Breast epithelium (tissue), 4 donors: ENCODE measurements at regions not wholly inside any gene's neighbourhood (a gene's known extent, or its start where the extent isn't known, plus 50 kb on each side); places are given as distances from the start of the nearest gene placed in this dataset.

Experiments
- DNase-seq, 2 donors: peaks; one replicate each; pipeline ENCODE4 v3.0.0-alpha.2; 2019; ENCODE audit warnings: low spot score in 2 of 2
- H3K27ac ChIP-seq, 2 donors: fragments of 200-600 bp; sonication (generic) in 1 of 2; one replicate each; pipeline ENCODE4 v1.5.1; 2016 to 2019; ENCODE audit warnings: mild to moderate bottlenecking in 1 of 2
- H3K27me3 ChIP-seq, 2 donors: fragments of 200-600 bp; sonication (generic) in 1 of 2; one replicate each; pipeline versions ENCODE4 v1.5.1 to v1.6.0; 2017 to 2019; ENCODE audit warnings: control low read depth in 1 of 2, mild to moderate bottlenecking in 1 of 2
- H3K36me3 ChIP-seq: fragments of 200-600 bp; one replicate; pipeline ENCODE4 v1.5.1; 2019
- H3K4me1 ChIP-seq, 2 donors: fragments of 200-600 bp; sonication (generic); one replicate each; pipeline ENCODE4 v1.5.1; 2016 to 2019; ENCODE audit warnings: control low read depth in 1 of 2
- H3K4me3 ChIP-seq, 3 donors: fragments of 200-600 bp; sonication (generic); 1 replicate in 2 of 3; 2 replicates in 1 of 3; pipeline ENCODE4 v1.5.1; 2016 to 2019; ENCODE audit warnings: mild to moderate bottlenecking in 3 of 3, moderate library complexity in 2 of 3
- H3K9me3 ChIP-seq, 2 donors: fragments of 200-600 bp; sonication (generic) in 1 of 2; one replicate each; pipeline ENCODE4 v1.5.1; 2016 to 2019; ENCODE audit warnings: control low read depth in 1 of 2
- POLR2A ChIP-seq: fragments of 450-650 bp; IDR thresholded peaks from one replicate; pipeline ENCODE4 v1.6.1; 2016; ENCODE audit warnings: antibody characterized with exemption, mild to moderate bottlenecking, moderate library complexity
- POLR2AphosphoS5 ChIP-seq, 3 donors: sonication (generic); formaldehyde crosslinking; IDR thresholded peaks; one replicate each; pipeline ENCODE4 v1.6.1; 2017; ENCODE audit warnings: antibody characterized with exemption in 3 of 3
- intact Hi-C: fragments of 100-400 bp; cut with DNase I; formaldehyde crosslinking; loops from one replicate; pipeline ENCODE4 v1.15.1; 2023; ENCODE audit warnings: low total_unique reads
- TF ChIP-seq, protein P1 (sequence below), 3 donors: fragments of 450-650 bp; IDR thresholded peaks; one replicate each; pipeline ENCODE4 v1.5.1; 2016 to 2017; ENCODE audit warnings: antibody characterized with exemption in 3 of 3, mild to moderate bottlenecking in 3 of 3, moderate library complexity in 3 of 3

DNA sequence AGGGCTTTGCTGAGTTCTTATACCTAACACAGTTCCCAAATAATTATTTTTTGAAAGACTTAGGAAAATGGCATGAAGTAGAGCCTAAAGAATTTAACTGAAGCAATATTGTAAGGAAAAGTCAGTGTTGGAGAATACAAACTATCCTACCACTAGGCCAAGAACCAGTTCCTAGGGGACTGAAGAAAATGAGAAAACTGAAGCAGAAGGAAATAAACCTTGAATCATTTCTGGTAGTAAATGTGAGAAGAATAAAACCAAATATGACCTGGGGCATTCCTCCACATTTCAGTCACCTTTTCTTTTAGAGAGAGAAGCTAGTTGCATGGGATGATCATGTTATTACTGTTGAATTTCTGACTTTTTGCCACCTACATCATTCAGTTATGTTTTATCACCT lies 1393.9 kb upstream of the C9orf72 start:
- H3K9me3 ChIP-seq = no peaks in the 10 kb centered on the region
- intact Hi-C loops = no loop called here
- no peak overlapping the region for H3K4me3 ChIP-seq
- no peak overlapping the region for H3K27ac ChIP-seq
- DNase-seq = no peak
- H3K27me3 ChIP-seq = no peaks in the 10 kb centered on the region
- H3K36me3 ChIP-seq = peaks cover 2% of the 10 kb centered on the region
- TF ChIP-seq, protein P1, sequence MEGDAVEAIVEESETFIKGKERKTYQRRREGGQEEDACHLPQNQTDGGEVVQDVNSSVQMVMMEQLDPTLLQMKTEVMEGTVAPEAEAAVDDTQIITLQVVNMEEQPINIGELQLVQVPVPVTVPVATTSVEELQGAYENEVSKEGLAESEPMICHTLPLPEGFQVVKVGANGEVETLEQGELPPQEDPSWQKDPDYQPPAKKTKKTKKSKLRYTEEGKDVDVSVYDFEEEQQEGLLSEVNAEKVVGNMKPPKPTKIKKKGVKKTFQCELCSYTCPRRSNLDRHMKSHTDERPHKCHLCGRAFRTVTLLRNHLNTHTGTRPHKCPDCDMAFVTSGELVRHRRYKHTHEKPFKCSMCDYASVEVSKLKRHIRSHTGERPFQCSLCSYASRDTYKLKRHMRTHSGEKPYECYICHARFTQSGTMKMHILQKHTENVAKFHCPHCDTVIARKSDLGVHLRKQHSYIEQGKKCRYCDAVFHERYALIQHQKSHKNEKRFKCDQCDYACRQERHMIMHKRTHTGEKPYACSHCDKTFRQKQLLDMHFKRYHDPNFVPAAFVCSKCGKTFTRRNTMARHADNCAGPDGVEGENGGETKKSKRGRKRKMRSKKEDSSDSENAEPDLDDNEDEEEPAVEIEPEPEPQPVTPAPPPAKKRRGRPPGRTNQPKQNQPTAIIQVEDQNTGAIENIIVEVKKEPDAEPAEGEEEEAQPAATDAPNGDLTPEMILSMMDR (IDR thresholded peaks at IDR 0.05) = no peak
- TF ChIP-seq POLR2AphosphoS5 (IDR thresholded peaks at IDR 0.05) (no peak), POLR2A (no peak)
- H3K4me1 ChIP-seq = no peaks in the 10 kb centered on the region

DNA sequence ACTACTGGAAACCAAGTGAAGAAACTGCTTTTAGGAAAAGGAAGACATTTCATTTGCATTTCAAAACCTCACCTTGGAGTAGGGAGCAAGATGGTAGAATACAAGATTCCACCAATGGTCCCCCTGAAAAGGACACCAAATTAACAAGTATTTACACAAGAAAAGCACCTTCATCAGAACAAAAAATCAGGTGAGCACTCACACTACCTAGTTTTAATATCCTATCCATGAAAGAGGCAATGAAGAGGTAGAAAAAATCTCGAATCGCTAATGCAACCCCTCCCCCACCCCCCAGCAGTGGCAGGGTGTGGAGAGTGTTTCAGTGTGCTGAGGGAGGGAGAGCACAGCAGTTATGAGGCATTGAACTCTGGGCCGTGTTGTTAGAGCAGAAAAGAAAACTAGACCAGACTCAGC lies 1397.0 kb upstream of the C9orf72 start:
- Histone ChIP-seq H3K27me3 (no peaks in the 10 kb centered on the region), H3K9me3 (no peaks in the 10 kb centered on the region), H3K4me1 (no peaks in the 10 kb centered on the region), H3K36me3 (no peaks in the 10 kb centered on the region), H3K27ac (no peak overlapping the region), H3K4me3 (no peak overlapping the region)
- TF ChIP-seq, protein P1 (IDR thresholded peaks at IDR 0.05) = no peak
- TF ChIP-seq POLR2A (no peak), POLR2AphosphoS5 (IDR thresholded peaks at IDR 0.05) (no peak)
- intact Hi-C loops = loop anchor here (5.0 kb wide), 1 partner anchor 38 kb away; no protein-coding TSS in a partner anchor
- no peak for DNase-seq

GRCh38 chr9:28971881-28972280 lies 1398.6 kb upstream of the C9orf72 start:
- TF ChIP-seq POLR2A (no peak), POLR2AphosphoS5 (IDR thresholded peaks at IDR 0.05) (no peak)
- TF ChIP-seq, protein P1 (IDR thresholded peaks at IDR 0.05) = no peak
- Histone ChIP-seq H3K9me3 (no peaks in the 10 kb centered on the region), H3K36me3 (no peaks in the 10 kb centered on the region), H3K27ac (no peak overlapping the region), H3K4me1 (no peaks in the 10 kb centered on the region), H3K27me3 (no peaks in the 10 kb centered on the region), H3K4me3 (no peak overlapping the region)
- intact Hi-C loops = loop anchor here (5.0 kb wide), 1 partner anchor 40 kb away; no protein-coding TSS in a partner anchor
- no peak for DNase-seq

DNA sequence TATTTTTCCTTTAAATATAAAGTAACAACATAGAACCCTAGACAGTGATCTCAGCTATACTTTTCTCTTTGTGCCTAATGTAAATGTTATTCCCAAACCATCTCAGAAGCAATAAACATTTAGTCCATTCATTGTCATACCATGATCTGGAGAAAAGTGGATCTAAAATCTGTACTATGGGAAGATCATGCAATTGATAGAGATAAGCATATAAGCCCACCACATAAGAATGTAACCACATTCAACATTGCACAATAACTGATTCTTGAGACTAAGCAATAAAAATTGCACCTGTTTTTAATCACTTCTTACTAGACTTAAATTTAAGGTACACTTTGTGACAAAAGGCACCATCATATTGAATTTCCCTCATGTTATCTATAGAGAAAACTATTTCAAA lies 1403.0 kb upstream of the C9orf72 start:
- TF ChIP-seq, protein P1 (IDR thresholded peaks at IDR 0.05) = no peak
- TF ChIP-seq POLR2AphosphoS5 (IDR thresholded peaks at IDR 0.05) (no peak), POLR2A (no peak)
- Histone ChIP-seq H3K27ac (no peak overlapping the region), H3K27me3 (no peaks in the 10 kb centered on the region), H3K9me3 (no peaks in the 10 kb centered on the region), H3K4me1 (no peaks in the 10 kb centered on the region), H3K4me3 (no peak overlapping the region), H3K36me3 (no peaks in the 10 kb centered on the region)
- DNase-seq = no peak
- intact Hi-C loops = no loop called here

GRCh38 chr9:28976684-28977083 lies 1403.4 kb upstream of the C9orf72 start:
- Histone ChIP-seq H3K4me3 (no peak overlapping the region), H3K27me3 (no peaks in the 10 kb centered on the region), H3K27ac (no peak overlapping the region), H3K9me3 (no peaks in the 10 kb centered on the region), H3K4me1 (no peaks in the 10 kb centered on the region), H3K36me3 (no peaks in the 10 kb centered on the region)
- TF ChIP-seq, protein P1 (IDR thresholded peaks at IDR 0.05) = no peak
- TF ChIP-seq POLR2AphosphoS5 (IDR thresholded peaks at IDR 0.05) (no peak), POLR2A (no peak)
- intact Hi-C loops = no loop called here
- DNase-seq = no peak
